ENCODE measurements at regions not wholly inside any gene's neighbourhood (a gene's known extent, or its start where the extent isn't known, plus 50 kb on each side); places are given as distances from the start of the nearest gene placed in this dataset.

- TF ChIP-seq CTCF (IDR thresholded peaks at IDR 0.05) (no peak), POLR2A (IDR thresholded peaks at IDR 0.05) (no peak)
These were observed 313.1 kb upstream of the ZFHX3 start for GRCh38 chr16:73361061-73361460.
